ENCODE measurements at regions not wholly inside any gene's neighbourhood (a gene's known extent, or its start where the extent isn't known, plus 50 kb on each side); places are given as distances from the start of the nearest gene placed in this dataset.

DNA sequence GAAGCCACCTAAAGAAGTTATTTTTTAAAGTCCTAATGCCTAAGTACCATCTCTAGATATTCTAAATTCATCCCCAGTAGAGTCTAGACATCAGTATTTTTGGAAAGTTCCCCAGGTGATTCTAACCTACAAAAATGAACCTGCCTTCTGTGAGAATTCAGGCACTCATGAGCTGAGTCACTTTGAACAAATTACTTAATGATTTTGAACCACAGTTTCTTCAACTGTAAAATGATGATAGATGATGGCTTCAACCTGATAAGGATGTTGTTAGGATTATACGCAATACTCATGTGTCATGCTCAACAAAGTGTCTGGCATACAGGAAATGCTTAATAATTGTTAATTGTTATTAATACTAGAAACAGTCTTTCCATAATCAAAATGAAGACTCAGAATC lies 82.8 kb upstream of the OR5AK2 start:
- no peak for TF ChIP-seq CTBP1 (IDR thresholded peaks at IDR 0.05; ENCODE audit: borderline replicate concordance)
- TF ChIP-seq HDGF (IDR thresholded peaks at IDR 0.05; ENCODE audit: borderline replicate concordance) = no peak
- no peak for TF ChIP-seq SP1 (IDR thresholded peaks at IDR 0.05)
- TF ChIP-seq, protein P1, sequence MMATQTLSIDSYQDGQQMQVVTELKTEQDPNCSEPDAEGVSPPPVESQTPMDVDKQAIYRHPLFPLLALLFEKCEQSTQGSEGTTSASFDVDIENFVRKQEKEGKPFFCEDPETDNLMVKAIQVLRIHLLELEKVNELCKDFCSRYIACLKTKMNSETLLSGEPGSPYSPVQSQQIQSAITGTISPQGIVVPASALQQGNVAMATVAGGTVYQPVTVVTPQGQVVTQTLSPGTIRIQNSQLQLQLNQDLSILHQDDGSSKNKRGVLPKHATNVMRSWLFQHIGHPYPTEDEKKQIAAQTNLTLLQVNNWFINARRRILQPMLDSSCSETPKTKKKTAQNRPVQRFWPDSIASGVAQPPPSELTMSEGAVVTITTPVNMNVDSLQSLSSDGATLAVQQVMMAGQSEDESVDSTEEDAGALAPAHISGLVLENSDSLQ (IDR thresholded peaks at IDR 0.05) = no peak
- no peak for TF ChIP-seq TARDBP (IDR thresholded peaks at IDR 0.05)
- no peak for TF ChIP-seq FOXK2 (IDR thresholded peaks at IDR 0.05)
- no peak for TF ChIP-seq ZNF384 (IDR thresholded peaks at IDR 0.05)
- no peak for TF ChIP-seq FOXA1 (IDR thresholded peaks at IDR 0.05)
- no peak for TF ChIP-seq ELF4 (IDR thresholded peaks at IDR 0.05)
- TF ChIP-seq ARNT (IDR thresholded peaks at IDR 0.05) = no peak
